C4-2B (cell line): ENCODE measurements at regions not wholly inside any gene's neighbourhood (a gene's known extent, or its start where the extent isn't known, plus 50 kb on each side); places are given as distances from the start of the nearest gene placed in this dataset.

Experiments used
- H3K27ac ChIP-seq: fragments of 450-650 bp; 2 replicates; pipeline ENCODE4 v1.5.1; 2017
- CTCF ChIP-seq: fragments of 450-650 bp; conservative IDR thresholded peaks from 2 replicates; pipeline ENCODE4 v1.5.1; 2017; ENCODE audit warnings: mild to moderate bottlenecking
- ZFX ChIP-seq: fragments of 450-650 bp; IDR thresholded peaks from 2 replicates; pipeline ENCODE4 v1.6.1; 2017

- no peak overlapping the region for H3K27ac ChIP-seq
- TF ChIP-seq CTCF, result no peak
- no peak for TF ChIP-seq ZFX
Measured at GRCh38 chr14:61177279-61178225, 103.6 kb downstream of the TMEM30B start.

DNA sequence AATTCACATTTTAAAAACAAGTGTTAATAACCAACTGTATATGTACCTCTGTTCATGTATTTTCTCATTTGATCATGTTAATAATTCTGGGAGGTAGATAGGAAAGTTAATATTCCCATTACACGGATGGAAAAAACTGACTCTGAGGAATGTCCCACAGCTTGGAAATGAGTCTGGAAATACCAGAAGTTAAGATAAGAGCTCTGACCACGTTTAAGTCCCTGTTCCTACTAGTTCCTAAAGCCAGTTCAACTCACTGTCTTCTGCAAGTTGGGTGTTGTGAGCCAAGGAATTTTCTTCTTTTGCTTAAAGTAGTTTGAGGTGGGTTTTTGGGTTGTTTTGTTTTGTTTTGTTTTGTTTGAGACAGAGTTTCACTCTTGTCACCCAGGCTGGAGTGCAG is 104.5 kb downstream of the TMEM30B start:
- H3K27ac ChIP-seq, result no peak overlapping the region
- TF ChIP-seq CTCF (no peak), ZFX (no peak)

DNA sequence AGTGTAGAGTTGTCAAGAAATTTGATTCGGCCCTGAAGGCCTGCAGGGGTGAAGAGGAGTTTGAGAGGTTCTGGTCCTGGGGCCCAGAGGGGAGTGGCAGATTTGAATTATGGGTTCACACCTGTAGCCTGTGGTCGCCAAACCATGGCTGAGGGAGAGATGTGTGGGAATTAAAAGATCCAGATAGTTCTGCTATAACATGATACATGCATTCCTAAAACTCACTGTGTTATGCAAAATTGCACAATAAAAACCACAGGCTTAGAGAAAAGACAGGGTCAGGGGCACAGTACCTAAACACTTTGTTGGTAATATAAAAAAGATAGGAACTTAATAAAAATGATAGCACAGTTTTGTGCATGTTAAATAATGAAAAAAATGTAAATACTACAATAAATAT is 106.2 kb downstream of the TMEM30B start:
- H3K27ac ChIP-seq, result no peak overlapping the region
- no peak for TF ChIP-seq ZFX

GRCh38 chr14:61174441-61174891 is 106.7 kb downstream of the TMEM30B start:
- no peak overlapping the region for H3K27ac ChIP-seq
- TF ChIP-seq CTCF, result no peak
- TF ChIP-seq ZFX, result no peak

DNA sequence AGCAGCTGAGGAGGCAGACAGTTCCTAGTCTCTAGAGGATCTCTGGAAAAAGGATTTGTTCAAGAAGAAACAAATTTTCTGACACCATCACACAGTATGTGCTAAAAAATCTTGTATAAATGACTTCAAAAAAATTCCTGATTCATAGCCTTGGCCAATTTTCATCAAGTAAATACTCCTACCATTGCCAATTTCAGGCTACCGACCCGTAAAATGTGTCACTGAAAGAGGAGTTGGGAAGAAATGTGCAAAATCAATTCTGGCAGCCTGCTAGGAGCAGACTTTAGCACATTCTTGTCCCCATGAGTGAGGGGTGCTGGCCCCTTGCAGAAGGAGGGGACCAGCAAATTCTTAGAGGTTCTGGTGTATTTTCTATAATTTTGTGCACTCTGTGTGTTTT is 109.4 kb downstream of the TMEM30B start:
- H3K27ac ChIP-seq, result no peak overlapping the region
- TF ChIP-seq CTCF (no peak), ZFX (no peak)

DNA sequence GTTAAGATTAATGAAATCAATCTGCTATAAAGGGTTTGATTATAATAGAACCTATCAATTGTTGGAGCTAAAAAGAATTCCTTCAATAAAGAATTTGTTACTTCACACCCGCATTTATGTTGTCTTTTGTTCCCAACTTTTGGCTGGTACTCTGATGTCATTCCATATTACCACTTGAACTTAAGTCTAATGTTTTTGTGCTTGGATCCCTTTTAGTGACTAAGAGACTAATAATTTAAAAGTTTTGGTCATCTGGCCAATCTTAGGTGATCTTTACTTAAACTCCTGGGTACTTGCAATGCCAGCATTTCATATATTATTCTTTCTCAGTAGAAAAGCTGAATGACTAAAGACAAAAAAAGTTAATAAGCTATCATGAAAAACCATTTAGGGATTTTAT is 113.0 kb downstream of the TMEM30B start:
- no peak for TF ChIP-seq CTCF
- TF ChIP-seq ZFX, result no peak
- no peak overlapping the region for H3K27ac ChIP-seq

DNA sequence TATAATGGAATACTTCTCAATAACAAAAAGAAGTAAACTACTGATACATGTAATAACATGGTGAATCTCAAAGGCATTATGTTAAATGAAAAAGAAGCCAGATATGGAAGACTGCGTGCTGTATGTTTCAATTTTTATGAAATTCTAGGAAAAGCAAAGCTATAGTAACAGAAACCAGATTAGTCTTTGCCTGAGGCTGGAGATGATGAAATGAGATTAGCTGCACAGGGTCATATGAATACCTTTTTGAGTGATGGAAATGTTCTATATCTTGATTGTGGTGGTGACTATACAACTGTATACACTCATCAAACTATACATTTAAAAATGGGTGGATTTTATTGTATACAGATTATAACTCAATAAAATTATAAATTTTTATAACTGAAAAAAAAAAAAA is 113.5 kb downstream of the TMEM30B start:
- H3K27ac ChIP-seq, result no peak overlapping the region
- TF ChIP-seq ZFX, result no peak
- TF ChIP-seq CTCF, result no peak

- H3K27ac ChIP-seq, result no peak overlapping the region
- no peak for TF ChIP-seq ZFX
- no peak for TF ChIP-seq CTCF
Measured at GRCh38 chr14:61160798-61161197, 120.3 kb downstream of the TMEM30B start.
